Ishikawa (cell line): ENCODE measurements at regions not wholly inside any gene's neighbourhood (a gene's known extent, or its start where the extent isn't known, plus 50 kb on each side); places are given as distances from the start of the nearest gene placed in this dataset.

Experiments
- CEBPB ChIP-seq: IDR thresholded peaks from 2 replicates; pipeline ENCODE4 v1.6.1; 2012
- EGR1 ChIP-seq: IDR thresholded peaks from 2 replicates; pipeline ENCODE4 v1.6.1; 2012
- EP300 ChIP-seq: IDR thresholded peaks from 2 replicates; pipeline ENCODE4 v1.6.1; 2012; ENCODE audit warnings: borderline replicate concordance
- MAX ChIP-seq: IDR thresholded peaks from 2 replicates; pipeline ENCODE4 v1.6.1; 2012
- RAD21 ChIP-seq: IDR thresholded peaks from 2 replicates; pipeline ENCODE4 v1.6.1; 2012; ENCODE audit warnings: low read depth
- REST ChIP-seq: IDR thresholded peaks from 2 replicates; pipeline ENCODE4 v1.6.1; 2012; ENCODE audit warnings: low read depth, mild to moderate bottlenecking
- TCF12 ChIP-seq: IDR thresholded peaks from 2 replicates; pipeline ENCODE4 v1.6.1; 2012; ENCODE audit warnings: low read depth
- USF1 ChIP-seq: IDR thresholded peaks from 2 replicates; pipeline ENCODE4 v1.6.1; 2012
- ZBTB7A ChIP-seq: IDR thresholded peaks from 2 replicates; pipeline ENCODE4 v1.6.1; 2012; ENCODE audit warnings: low read depth

- TF ChIP-seq MAX (no peak), EGR1 (no peak), TCF12 (no peak), USF1 (no peak), ZBTB7A (no peak), REST (no peak), EP300 (no peak), CEBPB (no peak), RAD21 (no peak)
Observed at GRCh38 chr15:94937242-94937641, 705.9 kb downstream of the MCTP2 start.
